ENCODE measurements at regions not wholly inside any gene's neighbourhood (a gene's known extent, or its start where the extent isn't known, plus 50 kb on each side); places are given as distances from the start of the nearest gene placed in this dataset.

DNA sequence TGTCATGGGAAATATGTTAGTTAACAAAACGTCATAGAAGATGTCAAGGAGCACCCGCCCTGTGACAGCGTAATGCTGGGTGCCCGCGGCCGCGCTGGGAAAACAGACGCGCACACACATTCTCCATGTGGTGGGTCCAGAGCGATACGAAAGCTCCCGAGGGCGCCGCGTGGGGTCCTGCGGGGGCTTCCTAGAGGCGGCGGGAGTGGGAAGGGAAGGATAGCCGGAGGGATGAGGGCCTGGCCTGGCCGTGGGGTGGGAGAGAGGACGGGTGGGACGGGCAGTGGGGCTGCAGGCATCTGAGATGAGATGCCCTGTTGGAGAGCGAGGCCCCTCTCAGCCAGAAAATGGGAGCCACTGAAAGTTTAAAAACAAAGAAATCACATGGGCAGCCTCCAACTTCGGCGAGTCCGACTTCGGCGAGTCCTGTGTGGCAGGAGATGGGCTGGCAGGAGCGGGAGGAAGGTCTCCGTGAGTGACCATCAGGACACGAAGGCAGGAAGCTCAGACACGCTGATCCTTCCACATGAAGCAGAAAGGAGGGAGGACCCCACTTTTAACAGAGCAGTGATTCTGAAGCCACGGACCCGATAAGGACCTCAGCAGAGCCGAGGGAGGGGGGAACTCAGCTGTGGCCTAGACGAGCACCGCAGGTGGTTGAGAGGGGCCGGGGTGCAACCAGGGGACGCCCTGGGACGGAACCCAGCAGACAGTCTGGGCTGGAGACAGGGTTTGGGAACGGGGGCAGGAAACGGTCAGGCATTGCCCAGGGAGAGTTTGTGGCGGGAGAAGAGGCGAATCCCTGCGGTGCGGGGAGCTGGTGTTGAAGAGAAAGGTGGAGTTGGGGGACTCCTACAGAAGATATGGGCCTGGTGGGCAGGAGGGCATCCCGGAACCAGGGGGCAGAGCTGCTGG lies 114.1 kb upstream of the FRMD1 start:
- CTCF ChIA-PET: no interaction called here
- no peak overlapping the region for H3K4me2 ChIP-seq (ENCODE audit: low read length)
- no TSS peak for BruUV-seq (replicated peaks)
- no peak overlapping the region for H2AFZ ChIP-seq (ENCODE audit: low read depth, low read length, poor library complexity, severe bottlenecking)
- no peak overlapping the region for H3K27ac ChIP-seq (ENCODE audit: low read depth, low read length)
- H3K36me3 ChIP-seq (ENCODE audit: control insufficient read depth in 1 of 2, insufficient read depth in 2 of 2, low read length in 2 of 2): no peaks in the 10 kb centered on the region
- no peaks in the 10 kb centered on the region for H4K20me1 ChIP-seq (ENCODE audit: insufficient read depth)
- peaks cover 21% of the 10 kb centered on the region; the same call in 1 of the 2 replicates for H3K27me3 ChIP-seq (ENCODE audit: insufficient read depth, low read length)
- DNase-seq (ENCODE audit: low read depth, low spot score) (no peak), ATAC-seq (no peak)
- no peaks in the 10 kb centered on the region for H3K9me3 ChIP-seq (ENCODE audit: control insufficient read depth in 1 of 2, insufficient read depth in 1 of 2, low read depth in 1 of 2, low read length in 2 of 2)
- intact Hi-C loops (cut with micrococcal nuclease): no loop called here
- no peaks in the 10 kb centered on the region for H3K79me2 ChIP-seq (ENCODE audit: insufficient read depth, low read length)
- no peaks in the 10 kb centered on the region for H3K9me2 ChIP-seq (ENCODE audit: insufficient read depth)
- RAD21 ChIA-PET (ENCODE audit: low non-redundant PET in 1 of 2, low total read pairs in 2 of 2, uncharacterized antibody in 2 of 2, unreplicated experiment in 2 of 2): no interaction called here
- H3K4me1 ChIP-seq (ENCODE audit: control insufficient read depth in 1 of 2, insufficient read depth in 2 of 2, low read length in 2 of 2): no peaks in the 10 kb centered on the region
- H3K4me3 ChIP-seq (replicated peaks in 1 of 2; ENCODE audit: low read depth in 1 of 2, low read length in 2 of 2): no peak overlapping the region
- H3K9ac ChIP-seq (ENCODE audit: low read length): no peak overlapping the region
- POLR2A ChIA-PET: no interaction called here
- no peak for TF ChIP-seq EZH2 (IDR thresholded peaks at IDR 0.05)
- no peak for TF ChIP-seq POLR2AphosphoS5 (IDR thresholded peaks at IDR 0.05; ENCODE audit: low read depth, low read length)
- TF ChIP-seq, protein P1, sequence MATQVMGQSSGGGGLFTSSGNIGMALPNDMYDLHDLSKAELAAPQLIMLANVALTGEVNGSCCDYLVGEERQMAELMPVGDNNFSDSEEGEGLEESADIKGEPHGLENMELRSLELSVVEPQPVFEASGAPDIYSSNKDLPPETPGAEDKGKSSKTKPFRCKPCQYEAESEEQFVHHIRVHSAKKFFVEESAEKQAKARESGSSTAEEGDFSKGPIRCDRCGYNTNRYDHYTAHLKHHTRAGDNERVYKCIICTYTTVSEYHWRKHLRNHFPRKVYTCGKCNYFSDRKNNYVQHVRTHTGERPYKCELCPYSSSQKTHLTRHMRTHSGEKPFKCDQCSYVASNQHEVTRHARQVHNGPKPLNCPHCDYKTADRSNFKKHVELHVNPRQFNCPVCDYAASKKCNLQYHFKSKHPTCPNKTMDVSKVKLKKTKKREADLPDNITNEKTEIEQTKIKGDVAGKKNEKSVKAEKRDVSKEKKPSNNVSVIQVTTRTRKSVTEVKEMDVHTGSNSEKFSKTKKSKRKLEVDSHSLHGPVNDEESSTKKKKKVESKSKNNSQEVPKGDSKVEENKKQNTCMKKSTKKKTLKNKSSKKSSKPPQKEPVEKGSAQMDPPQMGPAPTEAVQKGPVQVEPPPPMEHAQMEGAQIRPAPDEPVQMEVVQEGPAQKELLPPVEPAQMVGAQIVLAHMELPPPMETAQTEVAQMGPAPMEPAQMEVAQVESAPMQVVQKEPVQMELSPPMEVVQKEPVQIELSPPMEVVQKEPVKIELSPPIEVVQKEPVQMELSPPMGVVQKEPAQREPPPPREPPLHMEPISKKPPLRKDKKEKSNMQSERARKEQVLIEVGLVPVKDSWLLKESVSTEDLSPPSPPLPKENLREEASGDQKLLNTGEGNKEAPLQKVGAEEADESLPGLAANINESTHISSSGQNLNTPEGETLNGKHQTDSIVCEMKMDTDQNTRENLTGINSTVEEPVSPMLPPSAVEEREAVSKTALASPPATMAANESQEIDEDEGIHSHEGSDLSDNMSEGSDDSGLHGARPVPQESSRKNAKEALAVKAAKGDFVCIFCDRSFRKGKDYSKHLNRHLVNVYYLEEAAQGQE (IDR thresholded peaks at IDR 0.05; ENCODE audit: low read depth): no peak
- no peak for TF ChIP-seq CEBPB (IDR thresholded peaks at IDR 0.05; ENCODE audit: low read depth)
- TF ChIP-seq POLR2A (IDR thresholded peaks at IDR 0.05; ENCODE audit: borderline replicate concordance, extremely low read depth, insufficient read depth, insufficient read length): no peak
- TF ChIP-seq, protein P2, sequence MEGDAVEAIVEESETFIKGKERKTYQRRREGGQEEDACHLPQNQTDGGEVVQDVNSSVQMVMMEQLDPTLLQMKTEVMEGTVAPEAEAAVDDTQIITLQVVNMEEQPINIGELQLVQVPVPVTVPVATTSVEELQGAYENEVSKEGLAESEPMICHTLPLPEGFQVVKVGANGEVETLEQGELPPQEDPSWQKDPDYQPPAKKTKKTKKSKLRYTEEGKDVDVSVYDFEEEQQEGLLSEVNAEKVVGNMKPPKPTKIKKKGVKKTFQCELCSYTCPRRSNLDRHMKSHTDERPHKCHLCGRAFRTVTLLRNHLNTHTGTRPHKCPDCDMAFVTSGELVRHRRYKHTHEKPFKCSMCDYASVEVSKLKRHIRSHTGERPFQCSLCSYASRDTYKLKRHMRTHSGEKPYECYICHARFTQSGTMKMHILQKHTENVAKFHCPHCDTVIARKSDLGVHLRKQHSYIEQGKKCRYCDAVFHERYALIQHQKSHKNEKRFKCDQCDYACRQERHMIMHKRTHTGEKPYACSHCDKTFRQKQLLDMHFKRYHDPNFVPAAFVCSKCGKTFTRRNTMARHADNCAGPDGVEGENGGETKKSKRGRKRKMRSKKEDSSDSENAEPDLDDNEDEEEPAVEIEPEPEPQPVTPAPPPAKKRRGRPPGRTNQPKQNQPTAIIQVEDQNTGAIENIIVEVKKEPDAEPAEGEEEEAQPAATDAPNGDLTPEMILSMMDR (IDR thresholded peaks at IDR 0.05 in 2 of 3, conservative IDR thresholded peaks at IDR 0.05 in 1 of 3; ENCODE audit: borderline replicate concordance in 1 of 3, insufficient read depth in 1 of 3, low read depth in 2 of 3, low read length in 2 of 3): no peak
